ENCODE measurements at regions not wholly inside any gene's neighbourhood (a gene's known extent, or its start where the extent isn't known, plus 50 kb on each side); places are given as distances from the start of the nearest gene placed in this dataset.

GRCh38 chr4:43763029-43763610 lies 685.5 kb downstream of the KCTD8 start:
- H3K4me3 ChIP-seq (ENCODE audit: low read depth, low read length), result peak overlapping the region; percentile 44; the same call in 1 of the 2 replicates
- no peak for DNase-seq (ENCODE audit: low read depth)
- no peak for TF ChIP-seq CTCF (IDR thresholded peaks at IDR 0.05; ENCODE audit: low read depth, low read length, missing control alignments)

GRCh38 chr4:43765514-43765913 lies 683.1 kb downstream of the KCTD8 start:
- H3K4me3 ChIP-seq (ENCODE audit: low read depth, low read length), result no peak overlapping the region
- TF ChIP-seq CTCF (IDR thresholded peaks at IDR 0.05; ENCODE audit: low read depth, low read length, missing control alignments), result no peak
- no peak for DNase-seq (ENCODE audit: low read depth)

GRCh38 chr4:43766648-43767047 lies 682.0 kb downstream of the KCTD8 start:
- DNase-seq (ENCODE audit: low read depth), result no peak
- TF ChIP-seq CTCF (IDR thresholded peaks at IDR 0.05; ENCODE audit: low read depth, low read length, missing control alignments), result no peak
- H3K4me3 ChIP-seq (ENCODE audit: low read depth, low read length), result no peak overlapping the region; the same call in 1 of the 2 replicates

- H3K4me3 ChIP-seq (ENCODE audit: low read depth, low read length), result no peak overlapping the region
- peak; percentile 11 for TF ChIP-seq CTCF (IDR thresholded peaks at IDR 0.05; ENCODE audit: low read depth, low read length, missing control alignments)
- DNase-seq (ENCODE audit: low read depth), result no peak
Measured at GRCh38 chr4:43776371-43776770, 672.2 kb downstream of the KCTD8 start.

- no peak for TF ChIP-seq CTCF (IDR thresholded peaks at IDR 0.05; ENCODE audit: low read depth, low read length, missing control alignments)
Measured at GRCh38 chr4:43778187-43778915, 670.3 kb downstream of the KCTD8 start.

GRCh38 chr4:43781125-43781524 lies 667.5 kb downstream of the KCTD8 start:
- no peak overlapping the region for H3K4me3 ChIP-seq (ENCODE audit: low read depth, low read length)
- DNase-seq (ENCODE audit: low read depth), result no peak
- no peak for TF ChIP-seq CTCF (IDR thresholded peaks at IDR 0.05; ENCODE audit: low read depth, low read length, missing control alignments)

More at GRCh38 chr4:43778187-43778915, 670.3 kb downstream of the KCTD8 start:
- DNase-seq (ENCODE audit: low read depth), result no peak
- H3K4me3 ChIP-seq (ENCODE audit: low read depth, low read length), result no peak overlapping the region

GRCh38 chr4:43782391-43782790 lies 666.2 kb downstream of the KCTD8 start:
- TF ChIP-seq CTCF (IDR thresholded peaks at IDR 0.05; ENCODE audit: low read depth, low read length, missing control alignments), result no peak
- no peak for DNase-seq (ENCODE audit: low read depth)
- no peak overlapping the region for H3K4me3 ChIP-seq (ENCODE audit: low read depth, low read length)

Data from GM12864 (cell line).